Type B pancreatic cell (in vitro differentiated cells): ENCODE measurements at regions not wholly inside any gene's neighbourhood (a gene's known extent, or its start where the extent isn't known, plus 50 kb on each side); places are given as distances from the start of the nearest gene placed in this dataset.

ENCODE experiments used
- DNase-seq: peaks from one replicate; pipeline ENCODE4 v3.0.0; 2021; ENCODE audit warnings: mixed read lengths; ENCODE audit not compliant: unreplicated experiment; ENCODE audit errors: extremely low spot score
- H3K27ac Mint-ChIP-seq: 2 replicates; pipeline ENCODE4 v1.8.0; 2021; ENCODE audit warnings: mild to moderate bottlenecking, mixed read lengths
- H3K27me3 Mint-ChIP-seq: 2 replicates; pipeline ENCODE4 v1.8.0; 2021; ENCODE audit warnings: mixed read lengths
- H3K36me3 Mint-ChIP-seq: 2 replicates; pipeline ENCODE4 v1.8.0; 2021; ENCODE audit warnings: mixed read lengths
- H3K4me1 Mint-ChIP-seq: one replicate; pipeline ENCODE4 v1.8.0; 2021; ENCODE audit warnings: mixed read lengths; ENCODE audit not compliant: unreplicated experiment
- H3K4me3 Mint-ChIP-seq: 2 replicates; pipeline ENCODE4 v1.8.0; 2021; ENCODE audit warnings: mild to moderate bottlenecking, mixed read lengths
- H3K9me3 Mint-ChIP-seq: 2 replicates; pipeline ENCODE4 v1.8.0; 2021; ENCODE audit warnings: mixed read lengths
- TF ChIP-seq, protein P1 (sequence below): fragments of 200-600 bp; sonication (generic); conservative IDR thresholded peaks from 2 replicates; pipeline ENCODE4 v1.5.0; 2021; ENCODE audit warnings: antibody characterized with exemption, mild to moderate bottlenecking

GRCh38 chr4:99763635-99764101 is 53.0 kb upstream of the DAPP1 start:
- no peak overlapping the region for H3K27ac Mint-ChIP-seq
- TF ChIP-seq, protein P1, sequence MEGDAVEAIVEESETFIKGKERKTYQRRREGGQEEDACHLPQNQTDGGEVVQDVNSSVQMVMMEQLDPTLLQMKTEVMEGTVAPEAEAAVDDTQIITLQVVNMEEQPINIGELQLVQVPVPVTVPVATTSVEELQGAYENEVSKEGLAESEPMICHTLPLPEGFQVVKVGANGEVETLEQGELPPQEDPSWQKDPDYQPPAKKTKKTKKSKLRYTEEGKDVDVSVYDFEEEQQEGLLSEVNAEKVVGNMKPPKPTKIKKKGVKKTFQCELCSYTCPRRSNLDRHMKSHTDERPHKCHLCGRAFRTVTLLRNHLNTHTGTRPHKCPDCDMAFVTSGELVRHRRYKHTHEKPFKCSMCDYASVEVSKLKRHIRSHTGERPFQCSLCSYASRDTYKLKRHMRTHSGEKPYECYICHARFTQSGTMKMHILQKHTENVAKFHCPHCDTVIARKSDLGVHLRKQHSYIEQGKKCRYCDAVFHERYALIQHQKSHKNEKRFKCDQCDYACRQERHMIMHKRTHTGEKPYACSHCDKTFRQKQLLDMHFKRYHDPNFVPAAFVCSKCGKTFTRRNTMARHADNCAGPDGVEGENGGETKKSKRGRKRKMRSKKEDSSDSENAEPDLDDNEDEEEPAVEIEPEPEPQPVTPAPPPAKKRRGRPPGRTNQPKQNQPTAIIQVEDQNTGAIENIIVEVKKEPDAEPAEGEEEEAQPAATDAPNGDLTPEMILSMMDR = no peak
- no peak overlapping the region for H3K4me3 Mint-ChIP-seq
- no peaks in the 10 kb centered on the region for H3K27me3 Mint-ChIP-seq
- no peaks in the 10 kb centered on the region for H3K36me3 Mint-ChIP-seq
- DNase-seq = no peak
- H3K4me1 Mint-ChIP-seq = no peaks in the 10 kb centered on the region
- H3K9me3 Mint-ChIP-seq = no peaks in the 10 kb centered on the region

- no peaks in the 10 kb centered on the region for H3K9me3 Mint-ChIP-seq
- TF ChIP-seq, protein P1 = no peak
Observed at GRCh38 chr4:99762728-99763127, 53.9 kb upstream of the DAPP1 start.

DNA sequence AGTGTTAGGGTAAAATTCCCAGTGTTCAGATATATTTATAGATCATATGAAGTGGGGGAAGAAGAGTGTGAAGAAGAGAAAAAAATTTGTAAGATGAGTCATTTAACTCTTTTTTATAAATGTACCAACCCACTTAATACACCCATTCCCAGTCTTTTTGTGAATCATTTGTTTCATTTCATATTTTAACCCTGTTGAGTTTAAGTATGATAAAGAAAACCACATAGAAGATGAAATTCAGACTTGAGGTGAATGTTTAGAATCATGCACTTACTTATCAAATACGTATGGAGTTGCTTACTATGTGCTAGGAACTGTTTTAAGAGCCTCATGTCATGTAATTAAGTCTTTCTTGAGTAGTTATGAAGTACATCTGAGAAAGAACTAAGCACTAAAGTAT is 56.6 kb upstream of the DAPP1 start:
- H3K27ac Mint-ChIP-seq = no peak overlapping the region
- TF ChIP-seq, protein P1 = no peak
- H3K27me3 Mint-ChIP-seq = peaks cover 3% of the 10 kb centered on the region
- no peak overlapping the region for H3K4me3 Mint-ChIP-seq
- H3K36me3 Mint-ChIP-seq = no peaks in the 10 kb centered on the region
- DNase-seq = no peak
- no peaks in the 10 kb centered on the region for H3K4me1 Mint-ChIP-seq
- H3K9me3 Mint-ChIP-seq = no peaks in the 10 kb centered on the region

More at GRCh38 chr4:99762728-99763127, 53.9 kb upstream of the DAPP1 start:
- H3K36me3 Mint-ChIP-seq = no peaks in the 10 kb centered on the region
- no peak overlapping the region for H3K27ac Mint-ChIP-seq
- H3K4me3 Mint-ChIP-seq = no peak overlapping the region
- no peaks in the 10 kb centered on the region for H3K27me3 Mint-ChIP-seq
- no peaks in the 10 kb centered on the region for H3K4me1 Mint-ChIP-seq
- DNase-seq = no peak

DNA sequence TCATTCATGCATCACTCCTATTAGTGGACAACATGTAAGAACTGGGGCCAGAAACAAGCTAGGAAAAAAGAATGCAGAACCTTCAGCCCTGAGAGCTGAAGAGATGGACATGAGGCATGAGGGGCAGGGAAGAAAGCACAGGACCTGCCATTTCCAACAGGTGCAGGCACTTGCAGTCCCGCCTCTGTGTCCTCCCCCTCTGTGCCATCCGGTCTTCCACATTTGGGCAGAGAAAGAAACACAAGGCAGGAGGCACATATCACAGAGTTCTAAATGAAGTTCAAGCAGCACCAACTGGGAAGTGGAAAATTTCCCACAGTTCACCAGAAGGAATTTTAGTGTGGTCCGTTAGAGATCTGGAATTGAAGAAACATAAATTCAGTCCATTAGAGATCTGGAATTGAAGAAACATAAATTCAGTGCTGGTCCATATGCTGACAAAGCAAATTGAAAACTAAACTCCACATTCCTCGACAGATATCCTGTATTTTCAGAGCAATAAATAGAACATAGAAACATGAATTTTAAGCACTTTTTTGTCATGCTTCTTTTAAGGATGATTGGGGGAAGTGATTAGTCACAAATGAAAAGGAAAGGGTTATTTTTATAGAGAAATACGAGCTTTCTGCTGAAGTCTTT is 57.2 kb upstream of the DAPP1 start:
- Mint-ChIP-seq H3K4me1 (no peaks in the 10 kb centered on the region), H3K4me3 (no peak overlapping the region), H3K9me3 (no peaks in the 10 kb centered on the region), H3K27ac (no peak overlapping the region), H3K27me3 (peaks cover 3% of the 10 kb centered on the region), H3K36me3 (no peaks in the 10 kb centered on the region)
- TF ChIP-seq, protein P1 = no peak
- no peak for DNase-seq

- no peaks in the 10 kb centered on the region for H3K36me3 Mint-ChIP-seq
- no peak overlapping the region for H3K27ac Mint-ChIP-seq
- peaks cover 3% of the 10 kb centered on the region for H3K27me3 Mint-ChIP-seq
- TF ChIP-seq, protein P1 = no peak
- no peak for DNase-seq
- no peaks in the 10 kb centered on the region for H3K9me3 Mint-ChIP-seq
- no peaks in the 10 kb centered on the region for H3K4me1 Mint-ChIP-seq
- H3K4me3 Mint-ChIP-seq = no peak overlapping the region
Observed at GRCh38 chr4:99755223-99755944, 61.2 kb upstream of the DAPP1 start.
